ENCODE measurements at regions not wholly inside any gene's neighbourhood (a gene's known extent, or its start where the extent isn't known, plus 50 kb on each side); places are given as distances from the start of the nearest gene placed in this dataset.

DNA sequence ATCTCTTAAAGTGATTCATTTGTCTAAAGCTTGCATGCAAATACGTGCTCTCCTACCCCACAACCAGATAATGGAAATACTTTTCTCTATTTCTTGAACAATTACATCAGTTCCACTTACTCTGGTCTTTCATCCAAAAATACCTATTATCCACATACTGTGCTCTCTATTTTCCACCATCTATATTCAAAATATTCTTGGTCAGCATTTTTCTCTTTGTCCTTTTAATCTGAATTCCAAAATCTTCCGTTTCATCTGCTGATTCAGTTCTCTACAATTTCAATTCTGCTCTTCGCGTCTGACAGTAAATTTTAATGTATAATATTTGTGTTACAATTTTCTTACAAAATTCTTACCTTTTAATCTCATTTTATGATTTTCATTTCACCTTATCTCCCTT lies 110.3 kb downstream of the ZNF648 start:
- TF ChIP-seq POLR2AphosphoS5 (IDR thresholded peaks at IDR 0.05; ENCODE audit: low read depth, low read length) (no peak), POLR2A (IDR thresholded peaks at IDR 0.05; ENCODE audit: low read depth, low read length) (no peak)
